Ovary (tissue), 7 donors: ENCODE measurements at regions not wholly inside any gene's neighbourhood (a gene's known extent, or its start where the extent isn't known, plus 50 kb on each side); places are given as distances from the start of the nearest gene placed in this dataset.

ENCODE experiments used
- DNase-seq, 5 donors: peaks; one replicate each; pipeline ENCODE4 v3.0.0-alpha.2; 2019 to 2020
- H3K27ac ChIP-seq, 2 donors: fragments of 200-600 bp; one replicate each; pipeline versions ENCODE4 v1.5.1 to v1.8.0; 2019 to 2022
- H3K27me3 ChIP-seq: fragments of 200-600 bp; one replicate; pipeline ENCODE4 v1.8.0; 2022
- H3K36me3 ChIP-seq: fragments of 200-600 bp; sonication (generic); one replicate; pipeline ENCODE4 v1.5.1; 2019
- H3K4me1 ChIP-seq: one replicate; pipeline ENCODE4 v1.8.1; 2013; ENCODE audit warnings: mild to moderate bottlenecking, moderate library complexity; ENCODE audit not compliant: insufficient read depth
- H3K4me3 ChIP-seq: fragments of 200-600 bp; sonication (generic); one replicate; pipeline ENCODE4 v1.5.1; 2017
- H3K9me3 ChIP-seq, 2 donors: fragments of 200-600 bp in 1 of 2; sonication (generic) in 1 of 2; one replicate each; pipeline versions ENCODE4 v1.5.1 to v1.8.1; 2013 to 2019; ENCODE audit warnings: mild to moderate bottlenecking in 1 of 2, moderate library complexity in 1 of 2
- EP300 ChIP-seq: sonication (generic); formaldehyde crosslinking; IDR thresholded peaks from one replicate; pipeline ENCODE4 v1.6.1; 2017; ENCODE audit warnings: antibody characterized with exemption
- POLR2A ChIP-seq: fragments of 450-650 bp; IDR thresholded peaks from one replicate; pipeline ENCODE4 v1.6.1; 2017; ENCODE audit warnings: antibody characterized with exemption, mild to moderate bottlenecking, moderate library complexity
- WGBS, 3 donors: extraction: QIAGEN DNeasy Blood & Tissue Kit in 1 of 3; methylation state at CpG; one replicate each; pipeline versions ENCODE4 v1.1.5 to v1.1.7; 2013 to 2017; 5-methylcytosine and 5-hydroxymethylcytosine counted together
- intact Hi-C, 4 donors: fragments of 100-400 bp; cut with DNase I; formaldehyde crosslinking; loops; one replicate each; pipeline versions ENCODE4 v1.11.0 to v1.15.1; 2022 to 2023
- TF ChIP-seq, protein P1 (sequence below), 3 donors: fragments of 450-650 bp in 2 of 3; fragments of 200-600 bp in 1 of 3; IDR thresholded peaks; one replicate each; pipeline versions ENCODE4 v1.5.1 to v1.8.0; 2016 to 2022; ENCODE audit warnings: antibody characterized with exemption in 3 of 3, mild to moderate bottlenecking in 1 of 3
- donor health status: DM: no; HTN: no; CAD: no; lungs with moderate emphysema.
- donor health status: DM: no; HTN: no; CAD: no.
- donor health status: Bipolar disorder and iron deficiency.
- donor health status: DM: no; HTN: no; CAD: no.
- donor health status: DM: yes; HTN: yes; CAD: no.

DNA sequence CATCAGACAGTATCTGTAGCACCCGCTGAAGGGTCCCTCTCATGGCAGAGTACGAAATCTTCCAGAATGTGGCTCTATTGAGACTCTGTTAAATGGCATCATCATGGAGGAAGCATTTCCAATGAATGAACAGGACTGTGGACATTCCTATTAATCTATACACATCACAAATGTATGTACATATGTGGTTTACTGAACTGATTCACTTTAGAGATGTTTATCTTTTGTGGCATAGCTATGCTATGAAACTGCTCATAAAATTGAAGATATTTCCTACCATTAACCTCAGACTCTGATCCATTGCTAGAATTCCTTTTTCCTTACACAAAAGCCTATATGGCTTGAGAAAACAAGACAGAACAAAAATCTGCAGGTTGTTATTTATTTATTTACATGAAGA, 259.6 kb upstream of the RRP15 start:
- DNase-seq: no peak
- Histone ChIP-seq H3K36me3 (no peaks in the 10 kb centered on the region), H3K27ac (no peak overlapping the region), H3K4me3 (no peak overlapping the region), H3K9me3 (no peaks in the 10 kb centered on the region), H3K4me1 (no peaks in the 10 kb centered on the region), H3K27me3 (no peaks in the 10 kb centered on the region)
- WGBS, 3 donors: 82 to 90% (median 87%) methylated on average over 2 of the region's 2 CpGs
- TF ChIP-seq, protein P1, sequence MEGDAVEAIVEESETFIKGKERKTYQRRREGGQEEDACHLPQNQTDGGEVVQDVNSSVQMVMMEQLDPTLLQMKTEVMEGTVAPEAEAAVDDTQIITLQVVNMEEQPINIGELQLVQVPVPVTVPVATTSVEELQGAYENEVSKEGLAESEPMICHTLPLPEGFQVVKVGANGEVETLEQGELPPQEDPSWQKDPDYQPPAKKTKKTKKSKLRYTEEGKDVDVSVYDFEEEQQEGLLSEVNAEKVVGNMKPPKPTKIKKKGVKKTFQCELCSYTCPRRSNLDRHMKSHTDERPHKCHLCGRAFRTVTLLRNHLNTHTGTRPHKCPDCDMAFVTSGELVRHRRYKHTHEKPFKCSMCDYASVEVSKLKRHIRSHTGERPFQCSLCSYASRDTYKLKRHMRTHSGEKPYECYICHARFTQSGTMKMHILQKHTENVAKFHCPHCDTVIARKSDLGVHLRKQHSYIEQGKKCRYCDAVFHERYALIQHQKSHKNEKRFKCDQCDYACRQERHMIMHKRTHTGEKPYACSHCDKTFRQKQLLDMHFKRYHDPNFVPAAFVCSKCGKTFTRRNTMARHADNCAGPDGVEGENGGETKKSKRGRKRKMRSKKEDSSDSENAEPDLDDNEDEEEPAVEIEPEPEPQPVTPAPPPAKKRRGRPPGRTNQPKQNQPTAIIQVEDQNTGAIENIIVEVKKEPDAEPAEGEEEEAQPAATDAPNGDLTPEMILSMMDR (IDR thresholded peaks at IDR 0.05): no peak
- TF ChIP-seq EP300 (no peak), POLR2A (no peak)
- intact Hi-C loops: no loop called here

DNA sequence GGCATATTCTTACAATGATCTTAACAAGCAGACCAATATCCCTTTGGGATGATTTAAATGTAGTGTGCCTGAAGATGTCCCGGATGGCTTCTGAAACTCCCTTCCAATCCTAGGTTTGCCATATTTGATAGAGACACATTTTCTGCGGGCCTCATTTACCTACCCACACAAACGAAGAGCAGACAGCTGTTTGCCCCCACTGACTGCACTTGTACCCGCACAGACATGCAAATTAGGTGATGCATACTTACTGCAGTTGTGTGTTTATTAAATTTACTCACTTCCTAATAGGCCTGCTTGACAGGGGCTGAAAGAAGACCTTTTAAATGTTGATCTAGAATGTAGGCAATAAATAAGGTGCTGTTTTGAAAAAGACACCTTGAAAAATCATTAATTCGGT, 257.9 kb upstream of the RRP15 start:
- DNase-seq: no peak
- intact Hi-C loops: no loop called here

DNA sequence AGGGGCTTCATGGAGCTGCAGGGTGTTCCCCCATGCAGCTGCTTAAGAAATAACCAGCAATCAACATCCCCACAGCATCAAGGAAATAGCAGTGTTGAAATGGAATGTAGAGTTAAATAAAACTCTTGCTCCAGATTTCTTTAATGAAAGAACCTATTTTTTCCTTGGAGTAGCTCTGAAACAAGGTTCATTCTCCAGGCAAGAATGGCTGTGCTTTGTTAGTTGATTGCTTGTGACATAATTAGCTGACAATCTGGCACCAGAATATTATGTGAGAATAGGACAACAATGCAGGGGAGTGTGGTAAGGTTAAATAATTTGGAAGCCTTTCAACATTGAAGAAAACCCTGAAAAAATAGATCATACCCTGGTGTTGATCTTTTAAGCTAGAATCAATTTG, 254.2 kb upstream of the RRP15 start:
- no peaks in the 10 kb centered on the region for H3K4me1 ChIP-seq
- DNase-seq: no peak
- H3K27me3 ChIP-seq: no peaks in the 10 kb centered on the region
- no peak for TF ChIP-seq EP300
- TF ChIP-seq, protein P1 (IDR thresholded peaks at IDR 0.05): no peak
- no peak for TF ChIP-seq POLR2A
- no peaks in the 10 kb centered on the region for H3K9me3 ChIP-seq
- intact Hi-C loops: no loop called here
- H3K4me3 ChIP-seq: no peak overlapping the region
- no peak overlapping the region for H3K27ac ChIP-seq
- no peaks in the 10 kb centered on the region for H3K36me3 ChIP-seq

More for the DNA sequence above, 257.9 kb upstream of the RRP15 start:
- Histone ChIP-seq H3K27me3 (no peaks in the 10 kb centered on the region), H3K9me3 (no peaks in the 10 kb centered on the region), H3K27ac (no peak overlapping the region), H3K36me3 (no peaks in the 10 kb centered on the region), H3K4me3 (no peak overlapping the region), H3K4me1 (no peaks in the 10 kb centered on the region)
- 80 to 87% (median 84%) methylated on average over 5 of the region's 5 CpGs for WGBS, 3 donors
- TF ChIP-seq EP300: no peak
- no peak for TF ChIP-seq POLR2A
- TF ChIP-seq, protein P1 (IDR thresholded peaks at IDR 0.05): no peak

DNA sequence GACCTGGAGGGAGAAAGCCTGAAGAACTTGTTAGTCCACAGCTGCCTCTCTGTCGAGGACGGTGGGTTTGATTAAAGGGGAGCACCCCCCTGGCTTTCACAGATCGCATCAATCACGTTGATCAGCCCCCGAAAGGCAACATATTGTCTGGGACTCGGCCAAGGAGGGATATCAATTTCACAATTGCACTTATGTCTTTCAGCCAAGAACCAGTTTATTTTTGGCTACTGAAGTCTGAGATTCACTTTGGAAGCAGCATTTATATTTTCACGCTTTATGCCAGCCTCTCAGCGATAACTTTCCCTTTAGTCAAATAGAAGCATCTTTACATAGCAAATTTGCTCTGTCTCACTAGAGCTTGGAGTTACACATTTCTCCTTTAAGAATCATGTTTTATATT, 253.2 kb upstream of the RRP15 start:
- no peak for DNase-seq
- WGBS, 3 donors: 26 to 28% (median 27%) methylated on average over 8 of the region's 8 CpGs
- Histone ChIP-seq H3K27me3 (no peaks in the 10 kb centered on the region), H3K4me3 (no peak overlapping the region), H3K4me1 (no peaks in the 10 kb centered on the region), H3K9me3 (no peaks in the 10 kb centered on the region), H3K27ac (no peak overlapping the region), H3K36me3 (no peaks in the 10 kb centered on the region)
- TF ChIP-seq EP300 (no peak), POLR2A (no peak)
- TF ChIP-seq, protein P1 (IDR thresholded peaks at IDR 0.05): no peak
- intact Hi-C loops: no loop called here

DNA sequence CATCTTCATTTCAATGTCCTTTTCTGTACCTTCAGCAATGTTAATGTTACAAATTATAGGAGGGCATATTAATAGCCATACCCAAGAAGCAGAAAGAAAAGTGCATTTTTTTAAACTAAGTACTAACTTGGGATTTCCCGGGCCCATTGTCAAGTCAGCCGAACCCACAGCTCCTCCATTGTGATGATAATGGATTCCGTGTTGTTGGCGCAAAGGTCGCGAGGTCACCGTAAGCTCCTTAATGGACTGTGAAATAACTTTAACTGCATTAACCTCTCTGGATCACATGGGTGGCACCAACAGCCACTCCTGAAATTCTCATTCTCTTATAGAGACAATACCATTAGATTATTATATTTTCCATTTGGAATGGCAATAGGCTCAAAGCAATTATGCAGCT, 250.6 kb upstream of the RRP15 start:
- Histone ChIP-seq H3K4me3 (no peak overlapping the region), H3K4me1 (no peaks in the 10 kb centered on the region), H3K27ac (no peak overlapping the region), H3K36me3 (no peaks in the 10 kb centered on the region), H3K9me3 (no peaks in the 10 kb centered on the region), H3K27me3 (no peaks in the 10 kb centered on the region)
- WGBS, 3 donors: 47 to 55% (median 51%) methylated on average over 7 of the region's 7 CpGs
- intact Hi-C loops: no loop called here
- TF ChIP-seq EP300: no peak
- TF ChIP-seq, protein P1 (IDR thresholded peaks at IDR 0.05): no peak
- TF ChIP-seq POLR2A: no peak
- no peak for DNase-seq
